Transverse colon (tissue), 4 donors: ENCODE measurements at regions not wholly inside any gene's neighbourhood (a gene's known extent, or its start where the extent isn't known, plus 50 kb on each side); places are given as distances from the start of the nearest gene placed in this dataset.

ENCODE experiments used
- DNase-seq: peaks from one replicate; pipeline ENCODE4 v3.0.0-alpha.2; 2019
- H3K27ac ChIP-seq, 4 donors: fragments of 200-600 bp; sonication (generic); 2 replicates each; pipeline ENCODE4 v1.5.1; 2016 to 2018; ENCODE audit warnings: inconsistent platforms in 4 of 4
- H3K27me3 ChIP-seq: fragments of 200-600 bp; sonication (generic); 2 replicates; pipeline ENCODE4 v1.5.1; 2017; ENCODE audit warnings: inconsistent platforms
- H3K36me3 ChIP-seq, 4 donors: fragments of 200-600 bp; sonication (generic); 2 replicates each; pipeline ENCODE4 v1.5.1; 2017 to 2019; ENCODE audit warnings: inconsistent platforms in 4 of 4
- H3K4me1 ChIP-seq, 4 donors: fragments of 200-600 bp; sonication (generic); 2 replicates each; pipeline ENCODE4 v1.5.1; 2017 to 2020; ENCODE audit warnings: inconsistent platforms in 4 of 4
- H3K4me3 ChIP-seq, 4 donors: fragments of 200-600 bp; sonication (generic); 1 replicate in 1 of 4; 2 replicates in 3 of 4; pipeline versions ENCODE4 v1.5.1 to v1.6.1; 2017 to 2019; ENCODE audit warnings: inconsistent platforms in 4 of 4
- H3K9me3 ChIP-seq, 2 donors: fragments of 200-600 bp; sonication (generic); 2 replicates each; pipeline ENCODE4 v1.5.1; 2017 to 2019; ENCODE audit warnings: inconsistent platforms in 2 of 2
- EP300 ChIP-seq: sonication (generic); formaldehyde crosslinking; IDR thresholded peaks from one replicate; pipeline ENCODE4 v1.6.1; 2017; ENCODE audit warnings: antibody characterized with exemption, low read depth
- POLR2A ChIP-seq: fragments of 450-650 bp; IDR thresholded peaks from one replicate; pipeline ENCODE4 v1.6.1; 2016; ENCODE audit warnings: antibody characterized with exemption, mild to moderate bottlenecking, moderate library complexity
- POLR2AphosphoS5 ChIP-seq, 3 donors: sonication (generic); formaldehyde crosslinking; IDR thresholded peaks; one replicate each; pipeline ENCODE4 v1.6.1; 2016; ENCODE audit warnings: antibody characterized with exemption in 3 of 3
- WGBS, 2 donors: methylation state at CpG; one replicate each; pipeline ENCODE4 v1.1.5; 2018; ENCODE audit warnings: low coverage in 1 of 2; 5-methylcytosine and 5-hydroxymethylcytosine counted together
- in situ Hi-C, 4 donors: fragments of 200-750 bp; cut with MboI; loops; one replicate each; pipeline versions ENCODE4 v1.15.0 to v1.15.1; 2017; ENCODE audit warnings: low sequenced_read_pairs in 3 of 4, low pct_ligation_motif_present in 1 of 4, low pct_unique_long_range_greater_than_20kb in 1 of 4
- intact Hi-C: fragments of 100-400 bp; cut with DNase I; formaldehyde crosslinking; loops from one replicate; pipeline ENCODE4 v1.15.1; 2023; ENCODE audit warnings: low total_unique reads
- TF ChIP-seq, protein P1 (sequence below), 5 experiments: fragments of 200-600 bp in 3 of 5; fragments of 450-650 bp in 2 of 5; sonication (generic) in 3 of 5; IDR thresholded peaks; 1 replicate in 2 of 5; 2 replicates in 3 of 5; pipeline ENCODE4 v1.5.1; 2016 to 2017; ENCODE audit warnings: antibody characterized with exemption in 5 of 5, inconsistent platforms in 3 of 5, mild to moderate bottlenecking in 2 of 5, moderate library complexity in 1 of 5

DNA sequence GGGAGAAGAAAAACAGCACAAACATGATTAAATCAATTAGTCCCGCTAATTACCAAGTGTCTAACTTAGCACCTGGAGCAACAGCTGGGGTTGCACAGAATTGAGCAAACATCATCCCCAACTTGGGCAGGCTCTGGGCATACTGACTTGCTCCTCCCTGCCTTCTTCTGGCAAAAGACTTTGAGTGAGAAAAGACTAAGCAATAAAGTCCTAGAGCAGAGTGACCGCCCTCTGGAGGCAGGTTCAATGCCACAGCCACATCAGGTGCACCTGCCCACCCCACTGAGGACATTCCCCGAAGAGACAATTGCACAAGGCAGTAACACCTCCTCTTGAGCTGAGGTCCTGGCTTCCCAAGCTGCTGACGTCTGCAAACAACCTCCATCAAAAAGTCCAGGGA is 358.3 kb downstream of the SOX9 start:
- no peak overlapping the region for H3K4me3 ChIP-seq
- no peaks in the 10 kb centered on the region for H3K27me3 ChIP-seq
- WGBS, 2 donors = 33 to 61% methylated on average over 1 to 4 of the region's 4 CpGs
- peaks cover 0 to 43% (median 30%) of the 10 kb centered on the region in 4 donors for H3K4me1 ChIP-seq
- no peaks in the 10 kb centered on the region for H3K36me3 ChIP-seq
- in situ Hi-C loops = no loop called here
- no peak for DNase-seq
- peak overlapping the region in 2 of 4 donors; percentile 72 to 78 for H3K27ac ChIP-seq
- no peak for TF ChIP-seq EP300
- TF ChIP-seq, protein P1, sequence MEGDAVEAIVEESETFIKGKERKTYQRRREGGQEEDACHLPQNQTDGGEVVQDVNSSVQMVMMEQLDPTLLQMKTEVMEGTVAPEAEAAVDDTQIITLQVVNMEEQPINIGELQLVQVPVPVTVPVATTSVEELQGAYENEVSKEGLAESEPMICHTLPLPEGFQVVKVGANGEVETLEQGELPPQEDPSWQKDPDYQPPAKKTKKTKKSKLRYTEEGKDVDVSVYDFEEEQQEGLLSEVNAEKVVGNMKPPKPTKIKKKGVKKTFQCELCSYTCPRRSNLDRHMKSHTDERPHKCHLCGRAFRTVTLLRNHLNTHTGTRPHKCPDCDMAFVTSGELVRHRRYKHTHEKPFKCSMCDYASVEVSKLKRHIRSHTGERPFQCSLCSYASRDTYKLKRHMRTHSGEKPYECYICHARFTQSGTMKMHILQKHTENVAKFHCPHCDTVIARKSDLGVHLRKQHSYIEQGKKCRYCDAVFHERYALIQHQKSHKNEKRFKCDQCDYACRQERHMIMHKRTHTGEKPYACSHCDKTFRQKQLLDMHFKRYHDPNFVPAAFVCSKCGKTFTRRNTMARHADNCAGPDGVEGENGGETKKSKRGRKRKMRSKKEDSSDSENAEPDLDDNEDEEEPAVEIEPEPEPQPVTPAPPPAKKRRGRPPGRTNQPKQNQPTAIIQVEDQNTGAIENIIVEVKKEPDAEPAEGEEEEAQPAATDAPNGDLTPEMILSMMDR (IDR thresholded peaks at IDR 0.05) = peak in 4 of 5 experiments; percentile 26 to 46 (median 26)
- no peak for TF ChIP-seq POLR2A
- intact Hi-C loops = no loop called here
- H3K9me3 ChIP-seq = no peaks in the 10 kb centered on the region

DNA sequence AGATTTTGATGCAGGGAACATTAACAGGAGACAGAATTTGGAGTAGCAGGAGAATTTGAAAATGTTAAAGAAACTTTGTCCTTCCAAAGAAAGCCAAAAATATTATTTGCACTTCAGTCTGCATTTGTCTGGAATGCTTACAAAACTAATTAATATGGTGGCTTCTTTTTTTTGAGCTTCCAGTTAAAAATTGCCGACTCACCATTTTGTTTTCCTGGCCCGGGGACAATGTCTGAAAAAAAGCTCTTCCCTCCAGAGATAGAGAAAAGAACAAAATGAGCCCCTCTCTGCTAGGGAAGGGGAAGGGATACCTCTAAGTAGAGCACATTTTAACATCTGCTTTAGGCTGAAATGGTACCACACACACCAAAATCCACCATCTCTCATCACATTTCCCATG is 360.8 kb downstream of the SOX9 start:
- TF ChIP-seq POLR2A (no peak), POLR2AphosphoS5 (IDR thresholded peaks at IDR 0.05) (no peak), EP300 (no peak)
- TF ChIP-seq, protein P1 (IDR thresholded peaks at IDR 0.05) = no peak
- Histone ChIP-seq H3K27me3 (no peaks in the 10 kb centered on the region), H3K4me3 (no peak overlapping the region), H3K27ac (no peak overlapping the region), H3K4me1 (peaks cover 0 to 22% (median 13%) of the 10 kb centered on the region in 4 donors), H3K9me3 (no peaks in the 10 kb centered on the region), H3K36me3 (no peaks in the 10 kb centered on the region)
- in situ Hi-C loops (no loop called here), intact Hi-C loops (no loop called here)
- no peak for DNase-seq
- WGBS, 2 donors = 88 to 100% methylated on average over 2 of the region's 2 CpGs

DNA sequence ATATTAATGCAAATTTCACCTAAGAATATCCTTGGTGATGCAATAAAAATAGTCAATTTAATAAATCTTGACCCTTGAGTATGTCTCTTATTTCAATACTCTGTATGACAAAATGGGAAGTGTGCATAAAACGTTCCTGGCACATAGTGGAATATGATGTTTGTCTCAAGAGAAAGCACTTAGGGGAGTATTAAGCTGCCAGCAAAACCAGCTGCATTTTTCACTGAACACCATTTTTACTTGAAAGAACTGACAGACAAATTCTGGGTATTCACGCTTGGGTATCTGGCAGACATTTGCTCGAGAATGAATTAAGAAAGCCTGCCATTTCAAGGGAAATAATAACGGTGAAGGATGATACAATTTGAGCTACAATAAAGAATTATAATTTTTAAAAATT is 364.8 kb downstream of the SOX9 start:
- WGBS, 2 donors = 68 to 79% methylated on average over 4 of the region's 4 CpGs
- no peak for DNase-seq
- in situ Hi-C loops (no loop called here), intact Hi-C loops (no loop called here)
- no peak overlapping the region for H3K27ac ChIP-seq
- no peak overlapping the region for H3K4me3 ChIP-seq
- TF ChIP-seq EP300 = no peak
- no peak for TF ChIP-seq POLR2AphosphoS5 (IDR thresholded peaks at IDR 0.05)
- TF ChIP-seq, protein P1 (IDR thresholded peaks at IDR 0.05) = no peak
- no peak for TF ChIP-seq POLR2A
- peaks cover 0 to 31% (median 14%) of the 10 kb centered on the region in 4 donors for H3K4me1 ChIP-seq
- H3K36me3 ChIP-seq = no peaks in the 10 kb centered on the region
- no peaks in the 10 kb centered on the region for H3K27me3 ChIP-seq
- H3K9me3 ChIP-seq = no peaks in the 10 kb centered on the region

- Histone ChIP-seq H3K9me3 (no peaks in the 10 kb centered on the region), H3K4me1 (peaks cover 0 to 31% (median 14%) of the 10 kb centered on the region in 4 donors), H3K36me3 (no peaks in the 10 kb centered on the region), H3K27ac (no peak overlapping the region), H3K4me3 (no peak overlapping the region), H3K27me3 (no peaks in the 10 kb centered on the region)
- in situ Hi-C loops = no loop called here
- TF ChIP-seq POLR2A (no peak), POLR2AphosphoS5 (IDR thresholded peaks at IDR 0.05) (no peak), EP300 (no peak)
- TF ChIP-seq, protein P1 (IDR thresholded peaks at IDR 0.05) = no peak
- intact Hi-C loops = no loop called here
- DNase-seq = no peak
Observed at GRCh38 chr17:72486806-72487205, 366.0 kb downstream of the SOX9 start.
